ENCODE measurements at regions not wholly inside any gene's neighbourhood (a gene's known extent, or its start where the extent isn't known, plus 50 kb on each side); places are given as distances from the start of the nearest gene placed in this dataset.
"Not testable (repeated sequence)": the region's sequence is repeated elsewhere in the genome, so short reads cannot be mapped to it uniquely, and the experiment has no call there.

DNA sequence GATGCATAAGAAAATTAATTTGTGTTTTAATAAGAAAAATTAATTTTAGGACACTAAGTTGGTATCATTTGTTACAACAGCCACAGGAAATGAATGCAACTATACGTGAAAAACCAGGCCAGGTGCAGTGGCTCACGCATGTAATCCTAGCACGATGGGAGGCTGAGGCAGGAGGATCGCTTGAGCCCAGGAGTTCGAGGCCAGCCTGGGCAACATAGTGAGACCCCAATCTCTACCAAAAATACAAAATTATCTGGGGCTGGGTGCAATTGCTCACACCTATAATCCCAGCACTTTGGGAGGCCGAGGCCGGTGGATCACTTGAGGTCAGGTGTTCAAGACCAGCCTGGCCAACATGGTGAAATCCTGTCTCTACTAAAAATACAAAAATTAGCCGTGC, 132.2 kb upstream of the CIBAR2 start:
- DNase-seq, result not testable (repeated sequence)

DNA sequence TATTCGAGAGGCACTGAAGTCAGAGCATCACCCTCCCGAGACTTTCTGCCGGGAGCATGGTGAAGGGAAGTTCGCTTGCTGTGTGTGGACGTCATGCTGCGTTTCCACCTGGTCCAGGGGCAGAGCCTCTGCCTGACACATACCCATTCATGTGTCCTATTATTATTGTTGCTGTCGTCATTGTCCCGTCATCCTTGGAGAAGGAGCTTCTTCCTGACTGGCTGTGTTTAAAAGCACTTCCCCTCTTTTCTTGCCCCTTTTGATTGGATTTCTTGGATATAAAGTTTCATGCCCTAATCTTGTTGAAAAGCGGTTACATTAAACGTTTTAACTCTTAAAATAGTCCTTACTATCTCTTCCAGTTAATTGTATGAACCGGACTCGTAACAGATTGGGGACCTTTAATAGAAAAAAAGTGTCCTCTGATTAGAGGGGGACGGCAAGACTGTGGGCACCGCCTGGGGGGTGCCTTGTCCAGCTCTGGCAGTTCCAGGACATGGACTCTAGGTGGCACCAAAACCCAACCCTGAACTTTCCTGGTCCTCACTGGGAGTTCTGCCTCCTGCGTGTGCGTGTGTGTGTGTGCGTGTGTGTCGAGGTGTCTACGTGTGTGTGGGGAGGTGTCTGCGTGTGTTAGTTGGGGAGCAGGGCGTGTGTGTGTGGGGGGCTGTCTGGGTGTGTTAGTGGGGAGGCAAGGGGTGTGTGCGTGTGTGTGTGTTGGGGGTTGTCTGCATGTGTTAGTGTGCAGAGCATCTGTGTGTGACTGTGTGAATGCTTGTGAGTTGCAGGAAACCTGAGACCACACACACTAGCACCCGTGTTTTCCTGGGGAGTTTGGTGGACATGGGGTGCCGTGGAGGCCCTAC, 133.3 kb upstream of the CIBAR2 start:
- DNase-seq, result peak; percentile 63

DNA sequence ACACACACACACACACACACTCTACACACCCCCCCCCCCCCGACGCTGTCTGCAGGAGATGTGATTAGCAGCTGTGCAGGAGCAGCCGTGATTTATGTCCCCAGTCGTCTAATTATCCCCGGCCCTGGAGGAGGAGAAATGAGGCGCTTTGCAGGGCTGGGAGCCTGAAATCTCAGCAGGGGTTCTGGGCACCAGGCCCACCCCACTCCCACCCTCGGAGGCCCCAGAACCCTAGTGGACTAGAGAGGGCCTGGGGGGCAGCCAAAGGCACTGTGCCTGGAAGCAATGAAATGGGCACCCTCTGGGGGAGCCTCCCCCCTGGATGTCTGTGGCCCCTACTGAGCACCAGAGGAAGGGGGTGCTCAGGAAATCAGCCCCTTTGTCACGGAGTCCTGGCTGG, 134.2 kb upstream of the CIBAR2 start:
- DNase-seq, result peak; percentile 73

DNA sequence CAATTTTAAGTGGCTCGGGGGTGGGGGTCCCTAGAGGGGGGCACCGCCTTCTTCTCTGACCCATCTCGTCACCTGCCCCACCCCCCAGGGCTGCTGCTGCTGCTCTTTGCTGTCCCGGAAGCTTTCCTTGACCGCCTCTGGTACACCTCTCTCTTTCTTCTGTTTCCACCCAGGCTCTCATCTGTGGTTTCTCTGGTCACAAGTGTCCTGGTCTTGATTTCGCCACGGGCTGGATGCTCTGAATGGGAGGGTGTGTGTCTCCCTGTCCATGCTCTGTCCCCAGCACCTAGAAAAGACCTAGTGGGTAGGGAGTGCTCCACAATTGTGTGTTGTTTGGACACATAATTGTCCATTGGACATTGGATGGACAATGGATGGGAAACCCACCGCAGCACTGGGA, 134.7 kb upstream of the CIBAR2 start:
- DNase-seq, result no peak

DNA sequence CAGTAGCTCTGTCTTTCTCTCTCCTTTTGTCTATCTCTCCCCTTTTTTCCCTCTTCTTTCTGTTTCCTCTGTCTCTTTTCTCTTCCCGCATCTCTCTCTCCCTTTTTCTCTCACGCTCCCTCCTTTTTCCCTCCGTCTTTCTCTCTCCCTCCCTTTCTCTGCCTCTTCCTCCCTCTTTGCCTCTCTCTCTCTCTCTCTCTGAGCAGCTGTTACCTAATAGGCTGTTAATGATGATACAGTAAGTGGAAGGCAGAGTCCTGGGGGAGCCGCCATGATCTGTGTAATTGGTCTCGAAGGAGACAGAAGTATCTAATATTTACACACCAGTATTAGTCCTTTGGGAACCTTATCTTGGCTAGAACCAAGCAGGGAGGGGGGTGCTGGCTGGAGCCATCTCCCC, 136.1 kb upstream of the CIBAR2 start:
- DNase-seq, result peak; percentile 56

DNA sequence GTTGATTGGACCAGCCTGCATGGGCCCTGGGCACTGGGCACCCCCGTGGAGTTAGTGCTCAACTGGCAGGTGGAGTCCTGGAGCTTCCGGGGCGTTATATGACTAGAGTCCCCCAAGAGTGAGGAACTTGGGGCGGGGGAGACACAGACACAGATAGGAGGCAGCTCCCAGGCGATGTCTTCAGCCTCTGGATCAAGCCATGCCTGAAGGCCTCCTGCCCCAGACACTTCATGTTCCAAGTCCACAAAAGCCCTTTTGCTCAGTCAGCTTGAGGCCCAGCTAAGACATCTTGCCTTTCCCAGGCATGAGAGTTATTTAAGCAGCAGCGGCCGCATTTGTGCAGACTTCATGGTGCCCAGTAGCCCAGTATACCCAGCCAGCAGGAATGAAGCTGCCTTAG, 136.6 kb upstream of the CIBAR2 start:
- no peak for DNase-seq

DNA sequence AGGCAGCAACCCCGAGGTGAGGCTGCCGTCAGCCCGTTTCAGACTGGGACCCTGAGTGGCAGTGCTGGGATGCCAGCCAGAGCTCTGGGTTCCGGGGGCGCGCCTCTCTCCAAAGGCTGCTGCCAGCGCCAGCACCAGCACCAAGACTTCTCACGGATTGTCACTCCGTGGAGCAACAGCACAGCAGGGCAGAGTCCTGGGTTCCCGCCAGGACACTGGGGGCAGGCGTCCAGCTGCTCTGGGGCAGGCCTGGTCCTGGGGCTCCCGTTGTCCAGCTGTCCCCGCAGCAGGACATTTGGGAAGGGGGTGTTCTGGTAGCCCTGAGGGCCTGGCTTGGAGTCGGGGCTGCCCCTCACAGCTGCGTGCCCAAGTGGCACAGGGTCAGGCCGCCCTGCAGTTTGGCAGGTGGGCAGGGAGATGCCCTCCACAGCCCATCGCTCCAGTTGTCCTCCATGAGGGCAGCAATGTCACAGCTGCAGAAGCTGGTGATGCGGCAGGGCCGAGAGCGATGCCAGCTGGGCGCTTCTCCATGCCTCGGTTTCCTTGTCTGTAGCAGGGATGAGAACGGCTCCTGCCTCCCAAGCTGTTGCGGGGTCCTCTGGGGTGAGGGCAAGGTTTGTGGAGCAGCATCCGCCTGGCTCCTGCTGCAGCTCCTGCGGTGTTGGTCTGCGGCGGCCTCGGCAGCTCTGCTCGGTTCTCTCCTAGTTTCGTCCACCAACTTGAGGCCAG, 137.3 kb upstream of the CIBAR2 start:
- no peak for DNase-seq

DNA sequence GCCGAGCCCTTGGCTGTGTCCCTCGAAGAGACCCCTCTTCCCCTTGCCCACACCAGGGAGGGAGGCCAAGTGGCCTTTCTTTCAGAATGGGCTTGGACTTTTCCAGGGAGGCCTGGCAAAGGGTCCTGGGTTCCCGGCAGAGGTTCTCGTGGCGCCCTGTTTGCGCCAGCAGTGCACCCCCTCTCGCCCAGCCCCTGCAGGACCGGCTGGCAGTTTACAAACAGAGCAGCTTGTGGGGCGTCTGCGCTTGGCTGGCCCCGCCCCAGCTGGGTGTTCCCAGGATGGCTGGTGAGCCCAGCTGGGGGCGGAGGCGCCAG, 137.8 kb upstream of the CIBAR2 start:
- DNase-seq, result no peak

DNA sequence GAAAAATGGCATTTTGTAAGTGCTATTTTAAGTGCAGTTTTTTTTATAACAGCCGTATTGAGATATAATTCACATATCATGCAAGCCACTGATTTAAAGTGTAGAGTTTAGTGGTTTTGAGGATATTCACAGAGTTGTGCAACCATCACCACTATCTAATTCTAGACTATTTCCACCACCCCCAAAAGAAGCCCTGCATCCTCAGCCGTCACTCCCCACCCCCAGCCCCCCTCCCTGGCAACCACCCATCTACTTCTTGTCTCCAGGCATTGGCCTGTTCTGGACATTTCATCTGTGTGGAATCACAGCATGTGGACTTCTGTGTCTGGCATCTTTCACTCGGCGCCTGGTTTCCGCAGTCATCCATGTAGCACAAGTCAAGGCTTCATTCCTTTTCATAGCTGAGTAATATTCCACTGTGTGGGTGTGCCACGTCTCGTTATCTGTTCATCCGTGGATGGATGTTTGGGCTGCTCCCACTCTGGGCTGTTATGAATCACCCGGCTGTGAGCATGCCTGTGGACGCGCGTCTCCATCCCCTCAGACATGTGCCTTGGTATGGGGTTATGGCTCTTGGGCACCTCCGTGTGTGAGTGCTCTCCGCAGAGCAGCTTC, 138.4 kb upstream of the CIBAR2 start:
- DNase-seq, result no peak

DNA sequence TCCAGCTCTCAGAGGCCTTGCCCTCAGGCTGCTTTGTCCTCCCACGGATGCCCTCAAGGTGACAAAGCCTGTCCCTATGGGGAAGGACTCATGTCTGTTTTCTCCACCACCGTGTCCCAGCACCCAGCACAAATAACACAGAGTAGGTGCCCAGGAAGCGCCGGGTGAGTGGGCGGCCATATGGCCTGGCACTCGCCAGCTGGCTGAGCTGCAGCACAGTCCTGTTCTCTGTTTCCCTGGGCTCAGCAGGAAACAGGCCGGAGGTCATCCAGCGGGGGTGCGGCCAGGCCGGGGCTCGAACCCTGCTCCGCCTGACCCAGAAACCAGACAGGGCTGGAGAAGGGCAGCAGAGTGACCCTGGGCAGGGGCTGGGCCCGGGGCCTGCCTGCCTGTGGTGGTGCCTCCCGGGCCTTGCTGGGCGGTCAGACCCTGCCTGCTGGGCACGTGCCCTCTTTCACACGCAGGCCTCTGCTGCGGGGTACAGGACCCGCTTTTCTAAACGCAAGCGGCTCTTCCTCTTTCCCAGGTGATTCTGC, 139.0 kb upstream of the CIBAR2 start:
- no peak for DNase-seq

DNA sequence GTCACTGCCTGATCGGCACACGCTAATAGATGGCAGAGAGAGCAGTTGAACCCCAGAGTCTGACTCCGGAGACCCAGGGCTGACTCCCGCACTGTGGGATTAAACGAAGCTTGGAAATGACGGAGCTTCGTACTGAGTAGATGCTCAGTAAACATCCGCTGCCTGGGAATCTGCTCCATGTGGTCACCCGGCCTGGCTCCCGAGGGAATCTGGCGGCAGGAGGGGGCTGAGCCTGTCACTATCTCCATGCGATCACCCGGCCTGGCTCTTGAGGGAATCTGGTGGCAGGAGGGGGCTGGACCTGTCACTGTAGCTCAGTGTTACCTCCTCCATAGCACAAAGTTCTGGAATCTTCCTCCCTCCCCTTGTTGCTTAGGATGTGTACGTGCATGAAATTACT, 139.7 kb upstream of the CIBAR2 start:
- no peak for DNase-seq

DNA sequence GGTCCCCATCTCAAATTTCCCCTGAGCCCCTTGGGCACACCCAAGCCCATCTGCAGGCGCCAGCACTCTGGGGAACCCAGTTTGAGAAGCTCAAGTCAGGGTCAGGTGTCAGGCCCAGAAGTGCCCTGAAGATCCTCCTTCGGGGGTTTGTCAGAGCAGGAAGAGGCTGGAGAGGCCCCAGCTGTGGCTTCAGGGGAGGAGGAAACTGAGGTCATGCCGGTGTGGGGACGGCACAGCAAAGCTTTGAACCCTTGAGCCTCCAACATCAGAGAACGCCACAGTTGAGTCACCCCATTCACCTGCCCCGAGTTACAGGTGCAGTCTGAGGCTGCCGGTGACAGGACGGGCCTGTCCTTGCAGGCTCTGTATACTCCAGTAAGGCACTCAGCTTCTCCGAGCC, 140.2 kb upstream of the CIBAR2 start:
- no peak for DNase-seq

DNA sequence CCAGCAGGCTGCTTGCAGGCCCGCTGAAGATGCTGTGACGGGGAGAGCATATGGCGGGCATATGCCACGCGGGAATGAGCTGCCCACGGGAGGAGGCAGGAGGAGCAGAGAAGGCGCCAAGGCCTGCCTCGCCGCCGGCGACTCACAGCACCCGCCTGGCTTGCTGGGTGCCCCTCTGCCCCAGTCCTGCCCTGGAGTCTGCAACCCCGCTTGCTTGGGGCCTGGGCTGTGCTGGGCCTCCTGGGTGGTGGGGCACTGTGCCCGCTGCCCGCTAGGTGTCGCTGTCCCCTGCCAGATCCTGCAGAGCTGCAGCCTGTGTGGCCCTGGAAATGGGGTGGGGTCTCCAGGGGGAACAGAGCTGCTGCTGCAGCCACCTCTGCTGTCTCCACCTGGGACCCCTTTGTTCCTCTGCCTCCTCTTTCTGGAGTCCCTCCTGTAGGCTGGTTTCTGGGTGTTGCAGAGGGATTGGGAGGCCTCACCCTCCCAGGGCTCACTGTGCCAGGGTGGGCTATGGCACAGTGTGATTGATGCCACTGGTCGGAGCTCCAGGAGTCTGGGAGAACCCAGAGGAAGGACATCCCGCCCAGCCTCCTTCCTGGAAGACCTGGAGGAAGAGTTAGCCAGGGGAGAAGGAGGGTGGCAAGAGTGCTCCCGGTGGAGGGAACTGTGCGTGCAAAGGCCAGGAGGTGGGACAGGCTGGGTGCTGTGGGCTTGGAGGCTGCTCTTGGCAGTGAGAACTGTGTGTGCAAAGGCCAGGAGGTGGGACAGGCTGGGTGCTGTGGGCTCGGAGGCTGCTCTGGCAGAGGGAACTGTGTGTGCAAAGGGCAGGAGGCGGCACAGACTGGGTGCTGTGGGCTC, 141.0 kb upstream of the CIBAR2 start:
- DNase-seq, result peak; percentile 36

DNA sequence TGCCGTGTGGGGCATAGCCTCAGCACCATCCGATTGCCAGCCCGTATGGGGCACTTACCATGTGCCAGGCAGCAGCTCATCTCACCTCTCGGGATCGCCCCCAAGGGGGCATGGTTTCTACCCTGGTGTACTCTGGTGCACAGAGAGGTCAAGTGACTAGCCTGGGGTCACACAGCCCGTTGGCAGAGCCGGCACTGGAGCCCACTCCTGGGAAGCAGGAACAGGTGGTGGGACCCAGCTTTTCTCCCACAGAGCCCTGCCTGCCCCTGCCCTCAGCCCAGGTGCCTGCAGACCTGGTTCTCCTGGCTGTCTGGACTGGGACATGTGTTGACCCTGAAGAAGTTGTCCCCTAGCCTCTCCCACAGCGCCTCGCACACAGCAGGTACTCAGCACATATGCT, 141.8 kb upstream of the CIBAR2 start:
- no peak for DNase-seq

DNA sequence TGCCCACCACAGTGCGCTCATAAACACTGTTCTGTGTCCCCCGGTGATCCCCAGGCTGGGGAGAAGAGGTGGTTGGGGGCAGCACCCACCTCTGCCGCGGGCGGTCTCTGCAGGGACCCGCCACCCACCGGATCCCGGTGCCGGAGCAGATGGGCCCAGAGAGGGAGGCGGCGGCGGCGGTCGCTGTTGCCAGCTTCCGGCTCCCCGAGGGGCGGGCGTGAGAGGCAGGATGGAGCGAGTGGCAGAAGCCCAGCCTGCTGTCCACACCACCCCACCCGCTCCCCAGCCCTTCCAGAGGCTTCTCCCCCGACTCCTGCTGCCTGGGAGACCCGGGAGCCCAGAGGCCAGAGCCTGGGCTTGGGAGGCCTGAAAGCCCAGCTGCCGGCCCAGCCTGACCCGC, 142.6 kb upstream of the CIBAR2 start:
- no peak for DNase-seq

DNA sequence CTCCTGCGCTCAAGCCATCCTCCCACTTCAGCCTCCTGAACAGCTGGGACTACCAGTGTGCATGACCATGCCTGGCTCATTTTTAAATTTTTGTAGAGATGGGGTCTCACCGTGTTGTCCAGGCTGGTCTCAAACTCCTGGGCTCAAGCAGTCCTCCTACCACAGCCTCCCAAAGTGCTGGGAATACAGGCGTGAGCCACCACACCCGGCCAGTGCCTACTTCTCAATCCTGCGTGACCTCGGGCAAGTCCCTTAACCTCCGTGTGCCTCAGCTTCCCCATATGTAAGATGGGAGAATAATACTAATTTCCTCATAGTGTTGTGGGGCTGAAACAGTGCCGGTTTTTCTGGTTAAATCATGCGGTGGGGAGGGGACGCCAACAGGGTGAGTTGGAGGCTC, 143.5 kb upstream of the CIBAR2 start:
- DNase-seq, result no peak

DNA sequence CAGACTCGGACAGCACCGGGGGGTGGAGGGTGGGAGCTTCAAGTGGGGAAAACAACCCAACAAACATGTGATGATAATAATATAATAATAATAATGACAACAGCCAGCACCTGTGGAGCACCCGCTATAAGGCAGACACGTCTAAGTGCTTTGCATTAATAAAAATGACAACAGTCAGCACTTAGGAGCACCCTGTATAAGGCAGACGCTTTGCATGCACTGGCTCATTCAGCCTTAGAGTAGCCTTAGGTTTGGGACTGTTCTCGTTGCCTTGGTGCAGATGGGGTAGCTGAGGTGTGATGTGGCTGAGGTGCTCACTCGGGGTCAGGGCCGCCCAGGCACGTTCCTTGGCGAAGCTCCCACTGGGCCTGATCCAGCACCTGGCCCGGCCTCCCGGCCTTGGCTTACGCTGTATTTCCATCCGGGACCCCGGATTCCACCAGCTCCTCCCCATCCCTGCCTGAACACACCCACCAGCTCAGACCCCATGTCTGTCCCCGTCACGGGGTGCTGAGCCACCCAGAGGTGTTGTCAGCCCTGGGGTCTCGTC, 144.0 kb upstream of the CIBAR2 start:
- DNase-seq, result no peak

DNA sequence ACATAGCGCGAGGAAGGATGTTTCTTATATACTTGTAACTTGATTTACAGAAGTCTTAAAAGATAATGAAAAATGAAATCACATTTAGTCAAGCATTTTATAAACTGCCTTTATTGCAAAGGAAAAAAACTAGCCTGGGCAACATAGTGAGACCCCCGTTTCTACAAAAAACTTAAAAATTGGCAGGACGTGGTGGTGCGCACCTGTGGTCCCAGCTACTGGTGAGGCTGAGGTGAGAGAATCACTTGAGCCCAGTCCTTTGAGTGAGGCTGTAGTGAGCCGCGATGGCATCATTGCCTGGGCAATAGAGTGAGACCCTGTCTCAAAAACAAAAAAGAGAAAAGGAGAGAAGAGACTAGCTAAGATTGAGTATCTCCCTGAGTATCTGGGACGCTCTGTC, 145.2 kb upstream of the CIBAR2 start:
- no peak for DNase-seq

DNA sequence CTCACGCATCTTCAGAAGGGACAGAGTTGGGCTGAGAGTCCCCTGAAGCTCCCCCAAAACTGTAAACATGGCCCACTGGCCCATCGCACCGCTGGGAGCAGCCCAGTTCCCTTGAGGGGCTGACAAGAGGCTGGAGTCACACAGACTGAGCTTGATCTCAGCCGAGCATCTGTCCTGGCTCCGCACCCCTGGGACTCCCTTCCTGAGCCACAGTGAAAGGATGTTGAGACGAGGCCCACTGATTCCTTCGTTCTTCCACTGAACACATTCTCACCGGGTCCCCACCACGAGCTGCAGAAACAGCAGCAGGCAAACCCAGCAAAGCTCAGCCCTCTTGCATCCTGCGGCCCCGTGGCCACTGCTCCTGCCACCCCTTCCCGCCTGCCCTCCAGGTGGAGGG, 145.9 kb upstream of the CIBAR2 start:
- DNase-seq, result no peak

DNA sequence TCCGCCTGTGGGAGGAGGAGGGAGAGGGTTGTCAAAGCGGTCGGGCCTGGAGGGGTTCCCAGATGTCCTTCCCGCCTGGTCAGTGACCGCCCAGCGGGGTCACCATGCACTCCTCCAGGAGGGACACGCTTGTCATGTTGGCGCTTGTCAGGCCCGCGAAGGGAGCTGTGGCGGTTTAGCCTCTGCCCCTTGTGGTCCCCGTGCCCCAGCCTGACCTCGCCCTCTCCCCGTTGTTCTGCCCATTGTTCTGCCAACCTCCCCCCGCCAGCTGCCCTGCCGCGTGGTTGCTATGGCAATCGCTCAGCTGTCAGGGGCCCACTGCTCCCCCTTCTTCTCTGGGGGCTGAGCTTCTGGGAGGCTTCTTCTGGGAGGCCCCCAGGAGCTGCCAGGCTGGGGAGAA, 146.4 kb upstream of the CIBAR2 start:
- DNase-seq, result peak; percentile 24

DNA sequence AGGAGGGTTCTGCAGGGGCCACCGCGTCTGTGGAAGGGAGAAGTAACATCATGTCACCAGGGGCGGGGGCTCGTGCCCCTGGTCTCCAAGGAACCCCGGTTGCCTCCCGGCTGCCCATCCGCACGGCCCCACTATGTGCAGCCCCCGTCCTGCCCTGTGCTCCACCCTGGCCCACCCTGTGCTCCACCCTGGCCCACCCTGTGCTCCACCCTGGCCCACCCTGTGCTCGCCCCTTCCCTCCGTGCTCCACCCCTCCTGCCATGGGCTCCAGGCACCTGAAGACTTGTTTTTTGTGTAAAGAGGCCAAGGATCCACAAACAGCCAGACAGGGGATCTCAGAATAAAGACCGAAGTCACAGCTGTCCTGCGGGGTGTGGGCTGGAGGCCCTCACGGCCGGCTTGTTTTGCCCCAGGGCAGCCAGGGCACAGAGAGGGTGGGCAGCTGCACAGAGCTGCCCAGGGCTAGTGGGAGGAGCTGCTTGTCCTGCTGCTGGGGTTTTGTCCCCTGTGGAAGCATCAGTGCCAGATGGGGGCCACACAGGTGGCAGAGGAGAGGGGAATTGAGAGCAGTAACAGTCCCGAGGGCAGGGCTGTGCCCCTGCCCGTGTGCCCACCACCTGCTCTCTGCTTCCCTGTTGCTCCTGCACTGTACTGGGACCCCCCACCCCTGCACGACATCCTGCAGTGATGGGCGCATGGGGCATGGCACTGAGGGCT, 147.0 kb upstream of the CIBAR2 start:
- DNase-seq, result no peak

DNA sequence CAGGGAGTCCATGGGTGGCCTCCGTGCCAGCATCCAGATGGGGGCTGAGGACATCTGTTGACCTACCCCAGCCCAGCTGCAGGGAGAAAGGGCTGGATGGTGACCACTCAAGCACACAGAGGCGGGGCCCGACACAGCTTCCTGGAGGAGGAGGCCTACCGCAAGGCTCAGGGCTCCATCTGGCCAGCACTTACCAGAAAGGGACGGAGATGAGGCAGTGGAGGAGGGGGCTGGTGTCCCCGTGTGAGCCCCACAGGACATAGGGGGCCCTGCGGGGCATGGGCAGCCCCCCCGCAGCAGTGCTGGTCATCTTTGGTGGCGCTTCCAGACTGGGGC, 147.5 kb upstream of the CIBAR2 start:
- DNase-seq, result no peak

Measured in NCI-H1092 treated with DMSO at 0.1 percent for 48 hours (cell line).